ENCODE measurements at regions not wholly inside any gene's neighbourhood (a gene's known extent, or its start where the extent isn't known, plus 50 kb on each side); places are given as distances from the start of the nearest gene placed in this dataset.

- peaks cover 3 to 17% of the 10 kb centered on the region in 2 experiments; a peak in 2 of 4 replicates for H3K9me3 ChIP-seq (ENCODE audit: control insufficient read depth in 1 of 2, insufficient read depth in 1 of 2, low read depth in 1 of 2, low read length in 2 of 2)
- DNase-seq (ENCODE audit: low read depth, low spot score) (no peak), ATAC-seq (no peak)
- ChIA-PET RAD21 (ENCODE audit: low non-redundant PET in 1 of 2, low total read pairs in 2 of 2, uncharacterized antibody in 2 of 2, unreplicated experiment in 2 of 2) (no interaction called here), POLR2A (no interaction called here), CTCF (no interaction called here)
- no peaks in the 10 kb centered on the region for H3K27me3 ChIP-seq (ENCODE audit: insufficient read depth, low read length)
- H3K4me1 ChIP-seq (ENCODE audit: control insufficient read depth in 1 of 2, insufficient read depth in 2 of 2, low read length in 2 of 2), result no peaks in the 10 kb centered on the region
- no peaks in the 10 kb centered on the region for H3K79me2 ChIP-seq (ENCODE audit: insufficient read depth, low read length)
- no peak for TF ChIP-seq ZNF274 (IDR thresholded peaks at IDR 0.05; ENCODE audit: low read depth, low read length)
- no peak for TF ChIP-seq TCF7L2 (IDR thresholded peaks at IDR 0.05; ENCODE audit: borderline replicate concordance, extremely low read depth, insufficient read depth, insufficient read length)
- no peak for TF ChIP-seq SRF (IDR thresholded peaks at IDR 0.05; ENCODE audit: low read depth)
- TF ChIP-seq RAD21 (IDR thresholded peaks at IDR 0.05; ENCODE audit: low read depth), result no peak
- TF ChIP-seq JUND (IDR thresholded peaks at IDR 0.05), result no peak
- TF ChIP-seq ELF1 (IDR thresholded peaks at IDR 0.05; ENCODE audit: borderline replicate concordance, low read depth), result no peak
- no peak for TF ChIP-seq CEBPB (IDR thresholded peaks at IDR 0.05; ENCODE audit: low read depth)
- TF ChIP-seq, protein P1, sequence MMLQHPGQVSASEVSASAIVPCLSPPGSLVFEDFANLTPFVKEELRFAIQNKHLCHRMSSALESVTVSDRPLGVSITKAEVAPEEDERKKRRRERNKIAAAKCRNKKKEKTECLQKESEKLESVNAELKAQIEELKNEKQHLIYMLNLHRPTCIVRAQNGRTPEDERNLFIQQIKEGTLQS (IDR thresholded peaks at IDR 0.05), result no peak
- no peak for TF ChIP-seq SP1 (IDR thresholded peaks at IDR 0.05; ENCODE audit: low read depth)
- no peak for TF ChIP-seq POLR2AphosphoS5 (IDR thresholded peaks at IDR 0.05; ENCODE audit: low read depth, low read length)
- TF ChIP-seq, protein P2, sequence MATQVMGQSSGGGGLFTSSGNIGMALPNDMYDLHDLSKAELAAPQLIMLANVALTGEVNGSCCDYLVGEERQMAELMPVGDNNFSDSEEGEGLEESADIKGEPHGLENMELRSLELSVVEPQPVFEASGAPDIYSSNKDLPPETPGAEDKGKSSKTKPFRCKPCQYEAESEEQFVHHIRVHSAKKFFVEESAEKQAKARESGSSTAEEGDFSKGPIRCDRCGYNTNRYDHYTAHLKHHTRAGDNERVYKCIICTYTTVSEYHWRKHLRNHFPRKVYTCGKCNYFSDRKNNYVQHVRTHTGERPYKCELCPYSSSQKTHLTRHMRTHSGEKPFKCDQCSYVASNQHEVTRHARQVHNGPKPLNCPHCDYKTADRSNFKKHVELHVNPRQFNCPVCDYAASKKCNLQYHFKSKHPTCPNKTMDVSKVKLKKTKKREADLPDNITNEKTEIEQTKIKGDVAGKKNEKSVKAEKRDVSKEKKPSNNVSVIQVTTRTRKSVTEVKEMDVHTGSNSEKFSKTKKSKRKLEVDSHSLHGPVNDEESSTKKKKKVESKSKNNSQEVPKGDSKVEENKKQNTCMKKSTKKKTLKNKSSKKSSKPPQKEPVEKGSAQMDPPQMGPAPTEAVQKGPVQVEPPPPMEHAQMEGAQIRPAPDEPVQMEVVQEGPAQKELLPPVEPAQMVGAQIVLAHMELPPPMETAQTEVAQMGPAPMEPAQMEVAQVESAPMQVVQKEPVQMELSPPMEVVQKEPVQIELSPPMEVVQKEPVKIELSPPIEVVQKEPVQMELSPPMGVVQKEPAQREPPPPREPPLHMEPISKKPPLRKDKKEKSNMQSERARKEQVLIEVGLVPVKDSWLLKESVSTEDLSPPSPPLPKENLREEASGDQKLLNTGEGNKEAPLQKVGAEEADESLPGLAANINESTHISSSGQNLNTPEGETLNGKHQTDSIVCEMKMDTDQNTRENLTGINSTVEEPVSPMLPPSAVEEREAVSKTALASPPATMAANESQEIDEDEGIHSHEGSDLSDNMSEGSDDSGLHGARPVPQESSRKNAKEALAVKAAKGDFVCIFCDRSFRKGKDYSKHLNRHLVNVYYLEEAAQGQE (IDR thresholded peaks at IDR 0.05; ENCODE audit: low read depth), result no peak
- TF ChIP-seq EGR1 (IDR thresholded peaks at IDR 0.05; ENCODE audit: low read depth), result no peak
- TF ChIP-seq CBX3 (IDR thresholded peaks at IDR 0.05; ENCODE audit: low read depth), result no peak
- no peak for TF ChIP-seq YY1 (IDR thresholded peaks at IDR 0.05; ENCODE audit: extremely low read depth, insufficient replicate concordance, low read depth, low read length)
- TF ChIP-seq EZH2 (IDR thresholded peaks at IDR 0.05), result no peak
- TF ChIP-seq, protein P3, sequence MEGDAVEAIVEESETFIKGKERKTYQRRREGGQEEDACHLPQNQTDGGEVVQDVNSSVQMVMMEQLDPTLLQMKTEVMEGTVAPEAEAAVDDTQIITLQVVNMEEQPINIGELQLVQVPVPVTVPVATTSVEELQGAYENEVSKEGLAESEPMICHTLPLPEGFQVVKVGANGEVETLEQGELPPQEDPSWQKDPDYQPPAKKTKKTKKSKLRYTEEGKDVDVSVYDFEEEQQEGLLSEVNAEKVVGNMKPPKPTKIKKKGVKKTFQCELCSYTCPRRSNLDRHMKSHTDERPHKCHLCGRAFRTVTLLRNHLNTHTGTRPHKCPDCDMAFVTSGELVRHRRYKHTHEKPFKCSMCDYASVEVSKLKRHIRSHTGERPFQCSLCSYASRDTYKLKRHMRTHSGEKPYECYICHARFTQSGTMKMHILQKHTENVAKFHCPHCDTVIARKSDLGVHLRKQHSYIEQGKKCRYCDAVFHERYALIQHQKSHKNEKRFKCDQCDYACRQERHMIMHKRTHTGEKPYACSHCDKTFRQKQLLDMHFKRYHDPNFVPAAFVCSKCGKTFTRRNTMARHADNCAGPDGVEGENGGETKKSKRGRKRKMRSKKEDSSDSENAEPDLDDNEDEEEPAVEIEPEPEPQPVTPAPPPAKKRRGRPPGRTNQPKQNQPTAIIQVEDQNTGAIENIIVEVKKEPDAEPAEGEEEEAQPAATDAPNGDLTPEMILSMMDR (IDR thresholded peaks at IDR 0.05 in 2 of 3, conservative IDR thresholded peaks at IDR 0.05 in 1 of 3; ENCODE audit: borderline replicate concordance in 1 of 3, insufficient read depth in 1 of 3, low read depth in 2 of 3, low read length in 2 of 3), result no peak
- no peak for TF ChIP-seq POLR2A (IDR thresholded peaks at IDR 0.05; ENCODE audit: borderline replicate concordance, extremely low read depth, insufficient read depth, insufficient read length)
- TF ChIP-seq ZFX (IDR thresholded peaks at IDR 0.05), result no peak
- TF ChIP-seq, protein P4, sequence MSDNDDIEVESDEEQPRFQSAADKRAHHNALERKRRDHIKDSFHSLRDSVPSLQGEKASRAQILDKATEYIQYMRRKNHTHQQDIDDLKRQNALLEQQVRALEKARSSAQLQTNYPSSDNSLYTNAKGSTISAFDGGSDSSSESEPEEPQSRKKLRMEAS (IDR thresholded peaks at IDR 0.05), result no peak
- intact Hi-C loops (cut with micrococcal nuclease), result no loop called here
- H3K4me3 ChIP-seq (replicated peaks in 1 of 2; ENCODE audit: low read depth in 1 of 2, low read length in 2 of 2), result no peak overlapping the region
- H3K9ac ChIP-seq (ENCODE audit: low read length), result no peak overlapping the region
- no peak overlapping the region for H3K4me2 ChIP-seq (ENCODE audit: low read length)
- H3K36me3 ChIP-seq (ENCODE audit: control insufficient read depth in 1 of 2, insufficient read depth in 2 of 2, low read length in 2 of 2), result no peaks in the 10 kb centered on the region
- H3K27ac ChIP-seq (ENCODE audit: low read depth, low read length), result no peak overlapping the region
- H2AFZ ChIP-seq (ENCODE audit: low read depth, low read length, poor library complexity, severe bottlenecking), result no peak overlapping the region
- BruUV-seq (replicated peaks), result no TSS peak
- no peaks in the 10 kb centered on the region for H3K9me2 ChIP-seq (ENCODE audit: insufficient read depth)
- no peaks in the 10 kb centered on the region for H4K20me1 ChIP-seq (ENCODE audit: insufficient read depth)
Measured at GRCh38 chr7:137165786-137166185, 177.7 kb downstream of the PTN start.
